ENCODE measurements at regions not wholly inside any gene's neighbourhood (a gene's known extent, or its start where the extent isn't known, plus 50 kb on each side); places are given as distances from the start of the nearest gene placed in this dataset.

- no peak for TF ChIP-seq JUND (IDR thresholded peaks at IDR 0.05; ENCODE audit: low read depth)
- no peak for DNase-seq (ENCODE audit: low read depth in 1 of 2, low spot score in 1 of 2)
- in situ Hi-C loops (cut with HindIII; ENCODE audit: low pct_unique_long_range_greater_than_20kb, low sequenced_read_pairs), result no loop called here
These were observed 142.3 kb downstream of the ABCC12 start for GRCh38 chr16:48013491-48013901.

DNA sequence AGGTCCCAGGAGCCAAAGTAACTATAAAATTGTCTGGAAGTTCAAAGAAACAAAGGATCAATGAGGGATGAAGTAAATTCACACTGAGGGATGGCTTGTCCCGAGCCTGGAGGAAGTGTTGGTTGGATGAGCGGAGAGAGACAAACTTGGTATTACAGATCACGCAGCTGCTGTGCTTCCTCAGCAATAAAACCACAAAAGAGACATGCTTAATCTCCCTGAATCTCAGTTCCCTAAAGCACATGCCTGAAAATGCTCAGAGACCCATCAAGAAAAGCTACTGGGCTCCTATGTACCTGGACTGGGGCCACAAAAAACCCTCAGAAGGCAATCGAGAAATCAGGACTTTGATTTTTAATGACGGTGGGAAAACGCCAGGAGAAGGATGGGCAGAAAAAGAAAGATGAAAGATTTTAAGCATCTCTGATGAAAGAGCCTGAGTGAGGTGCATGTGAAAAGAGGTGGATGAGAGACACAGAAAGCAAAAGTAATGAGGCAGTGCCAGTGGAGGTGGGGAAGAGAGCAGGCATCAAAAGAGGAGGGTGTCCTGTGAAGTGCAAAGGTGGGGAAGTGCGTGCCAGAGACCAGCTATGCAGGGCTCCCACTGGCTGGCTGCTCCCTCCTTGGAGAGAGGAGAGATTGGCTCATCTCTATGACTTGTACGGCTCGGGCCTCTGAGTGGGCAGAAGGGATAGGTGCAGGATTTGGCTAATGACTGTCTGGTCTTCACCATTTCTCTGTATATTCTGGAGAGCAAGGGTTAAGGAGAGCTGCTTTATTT lies 143.7 kb downstream of the ABCC12 start:
- no peak for TF ChIP-seq JUND (IDR thresholded peaks at IDR 0.05; ENCODE audit: low read depth)
- in situ Hi-C loops (cut with HindIII; ENCODE audit: low pct_unique_long_range_greater_than_20kb, low sequenced_read_pairs), result no loop called here
- DNase-seq (ENCODE audit: low read depth in 1 of 2, low spot score in 1 of 2), result no peak

DNA sequence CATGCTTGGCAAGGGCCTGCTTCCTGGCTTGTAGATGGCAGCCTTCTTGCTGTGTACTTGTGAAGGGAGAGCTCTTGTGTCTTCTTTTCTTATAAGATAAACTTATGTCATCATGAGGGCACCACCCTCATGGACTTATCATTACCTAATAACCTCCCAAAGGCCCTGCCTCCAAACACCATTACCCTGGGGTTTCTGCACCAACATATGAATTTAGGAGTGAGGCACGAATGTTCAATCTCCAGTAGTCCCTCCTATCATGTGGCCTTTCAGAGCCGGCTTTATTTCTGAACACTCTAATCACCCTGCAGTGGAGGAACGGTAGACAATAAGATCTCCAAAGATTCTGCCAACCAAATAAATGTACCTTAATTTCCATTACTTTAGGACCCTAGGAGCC lies 144.3 kb downstream of the ABCC12 start:
- no peak for TF ChIP-seq JUND (IDR thresholded peaks at IDR 0.05; ENCODE audit: low read depth)
- in situ Hi-C loops (cut with HindIII; ENCODE audit: low pct_unique_long_range_greater_than_20kb, low sequenced_read_pairs), result no loop called here
- no peak for DNase-seq (ENCODE audit: low read depth in 1 of 2, low spot score in 1 of 2)

GRCh38 chr16:48008011-48008525 lies 147.7 kb downstream of the ABCC12 start:
- in situ Hi-C loops (cut with HindIII; ENCODE audit: low pct_unique_long_range_greater_than_20kb, low sequenced_read_pairs), result no loop called here
- no peak for DNase-seq (ENCODE audit: low read depth in 1 of 2, low spot score in 1 of 2)
- TF ChIP-seq JUND (IDR thresholded peaks at IDR 0.05; ENCODE audit: low read depth), result no peak

DNA sequence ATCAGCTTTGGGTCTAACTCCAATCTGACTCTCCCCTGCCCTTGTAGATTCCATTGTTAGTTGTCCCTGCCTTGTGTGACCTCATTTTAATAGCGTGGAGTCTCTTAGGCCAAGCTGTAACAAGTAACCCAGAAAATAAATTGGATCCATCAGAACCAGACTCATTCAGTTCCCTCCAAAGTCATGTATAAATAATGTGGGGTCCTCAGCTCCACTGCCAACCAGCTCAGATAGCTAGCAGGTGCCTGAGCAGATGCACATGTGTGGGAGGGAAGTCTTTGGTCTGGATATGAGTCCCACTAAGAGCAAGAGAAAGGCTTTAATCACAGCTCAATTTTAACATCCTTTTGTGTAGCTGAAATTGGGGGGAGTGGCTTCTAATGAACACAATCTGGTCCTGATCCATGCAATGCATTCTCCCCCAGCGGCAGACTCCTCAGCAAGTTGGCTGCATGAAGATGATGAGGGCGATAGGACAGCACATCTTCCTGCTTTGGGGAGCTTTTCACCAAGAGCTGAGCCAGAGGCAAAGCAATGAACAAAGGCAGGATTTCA lies 151.6 kb downstream of the ABCC12 start:
- in situ Hi-C loops (cut with HindIII; ENCODE audit: low pct_unique_long_range_greater_than_20kb, low sequenced_read_pairs), result no loop called here
- DNase-seq (ENCODE audit: low read depth in 1 of 2, low spot score in 1 of 2), result no peak
- TF ChIP-seq JUND (IDR thresholded peaks at IDR 0.05; ENCODE audit: low read depth), result no peak

- no peak for TF ChIP-seq JUND (IDR thresholded peaks at IDR 0.05; ENCODE audit: low read depth)
- in situ Hi-C loops (cut with HindIII; ENCODE audit: low pct_unique_long_range_greater_than_20kb, low sequenced_read_pairs), result no loop called here
- DNase-seq (ENCODE audit: low read depth in 1 of 2, low spot score in 1 of 2), result no peak
These were observed 152.4 kb downstream of the ABCC12 start for GRCh38 chr16:48003206-48003907.

GRCh38 chr16:48001324-48001895 lies 154.4 kb downstream of the ABCC12 start:
- no peak for TF ChIP-seq JUND (IDR thresholded peaks at IDR 0.05; ENCODE audit: low read depth)
- DNase-seq (ENCODE audit: low read depth in 1 of 2, low spot score in 1 of 2), result no peak
- in situ Hi-C loops (cut with HindIII; ENCODE audit: low pct_unique_long_range_greater_than_20kb, low sequenced_read_pairs), result no loop called here

DNA sequence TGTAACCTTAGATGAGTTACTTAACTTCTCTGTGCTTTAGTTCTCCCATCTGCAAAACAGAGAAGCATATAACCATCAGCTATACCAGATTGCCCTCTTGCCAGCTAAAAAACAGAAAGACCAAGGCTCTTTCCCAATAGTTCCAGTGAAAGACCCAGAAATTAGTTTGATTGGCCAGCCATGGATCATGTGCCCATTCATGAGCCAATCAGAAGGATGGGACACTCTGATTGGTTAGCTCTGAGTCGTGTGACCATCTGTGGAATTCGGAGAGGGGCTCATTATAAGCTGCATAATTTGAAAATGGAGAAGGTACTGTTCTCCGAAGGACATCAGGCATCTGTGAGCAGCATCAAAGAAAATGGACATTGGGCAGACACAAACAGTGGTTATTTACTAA lies 155.2 kb downstream of the ABCC12 start:
- no peak for TF ChIP-seq JUND (IDR thresholded peaks at IDR 0.05; ENCODE audit: low read depth)
- in situ Hi-C loops (cut with HindIII; ENCODE audit: low pct_unique_long_range_greater_than_20kb, low sequenced_read_pairs), result no loop called here

DNA sequence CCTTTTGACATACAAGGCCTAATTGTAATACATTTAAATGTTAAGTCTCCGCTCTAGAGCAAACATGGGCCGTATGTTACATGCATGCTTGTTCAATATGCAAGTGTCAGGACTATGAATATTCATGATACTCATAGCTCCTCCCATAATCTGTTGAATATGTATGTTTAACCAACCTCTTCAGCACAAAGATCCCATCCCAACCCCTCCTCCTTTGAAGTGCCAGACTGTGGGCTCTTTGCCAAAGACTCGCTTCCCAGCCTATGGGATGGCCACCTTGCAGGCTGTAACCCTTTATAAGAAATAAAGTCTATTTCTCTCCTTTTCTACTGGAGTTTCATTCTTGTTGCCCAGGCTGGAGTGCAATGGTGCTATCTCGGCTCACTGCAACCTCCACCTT lies 156.2 kb downstream of the ABCC12 start:
- no peak for TF ChIP-seq JUND (IDR thresholded peaks at IDR 0.05; ENCODE audit: low read depth)
- in situ Hi-C loops (cut with HindIII; ENCODE audit: low pct_unique_long_range_greater_than_20kb, low sequenced_read_pairs), result no loop called here
- DNase-seq (ENCODE audit: low read depth in 1 of 2, low spot score in 1 of 2), result no peak

More for the DNA sequence above, 155.2 kb downstream of the ABCC12 start:
- DNase-seq (ENCODE audit: low read depth in 1 of 2, low spot score in 1 of 2), result no peak

- no peak for TF ChIP-seq JUND (IDR thresholded peaks at IDR 0.05; ENCODE audit: low read depth)
- DNase-seq (ENCODE audit: low read depth in 1 of 2, low spot score in 1 of 2), result no peak
- in situ Hi-C loops (cut with HindIII; ENCODE audit: low pct_unique_long_range_greater_than_20kb, low sequenced_read_pairs), result no loop called here
These were observed 160.4 kb downstream of the ABCC12 start for GRCh38 chr16:47995354-47995753.

DNA sequence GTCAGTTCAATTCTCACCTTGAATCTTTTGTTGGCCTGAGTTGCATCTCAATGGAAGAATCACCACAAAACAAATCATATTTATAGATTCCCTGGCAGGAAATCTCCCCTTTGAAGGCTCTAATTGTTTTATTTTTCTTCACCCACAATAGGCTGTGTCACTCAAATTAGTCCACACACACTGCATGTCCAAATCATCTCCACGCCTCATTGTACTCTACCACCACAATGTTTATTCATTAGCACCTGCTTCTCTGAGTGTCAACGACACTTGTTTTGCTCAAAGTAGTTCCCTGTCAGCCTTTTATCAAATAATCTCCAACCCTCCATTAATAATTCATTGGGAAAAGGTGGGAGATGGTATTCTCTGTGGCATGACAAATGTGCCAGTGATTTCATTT lies 164.3 kb downstream of the ABCC12 start:
- TF ChIP-seq JUND (IDR thresholded peaks at IDR 0.05; ENCODE audit: low read depth), result no peak
- no peak for DNase-seq (ENCODE audit: low read depth in 1 of 2, low spot score in 1 of 2)
- in situ Hi-C loops (cut with HindIII; ENCODE audit: low pct_unique_long_range_greater_than_20kb, low sequenced_read_pairs), result no loop called here

- DNase-seq (ENCODE audit: low read depth in 1 of 2, low spot score in 1 of 2), result no peak
- in situ Hi-C loops (cut with HindIII; ENCODE audit: low pct_unique_long_range_greater_than_20kb, low sequenced_read_pairs), result no loop called here
- no peak for TF ChIP-seq JUND (IDR thresholded peaks at IDR 0.05; ENCODE audit: low read depth)
These were observed 165.1 kb downstream of the ABCC12 start for GRCh38 chr16:47990676-47991075.

GRCh38 chr16:47987136-47987535 lies 168.7 kb downstream of the ABCC12 start:
- TF ChIP-seq JUND (IDR thresholded peaks at IDR 0.05; ENCODE audit: low read depth), result no peak
- in situ Hi-C loops (cut with HindIII; ENCODE audit: low pct_unique_long_range_greater_than_20kb, low sequenced_read_pairs), result no loop called here
- no peak for DNase-seq (ENCODE audit: low read depth in 1 of 2, low spot score in 1 of 2)

All from T47D (cell line).